ENCODE measurements at regions not wholly inside any gene's neighbourhood (a gene's known extent, or its start where the extent isn't known, plus 50 kb on each side); places are given as distances from the start of the nearest gene placed in this dataset.
A peak's percentile ranks its signal among the peaks of the same experiment; 100 is the strongest.

- DNase-seq, result peak; percentile 16 to 56 (median 24)
- Histone ChIP-seq H3K36me3 (ENCODE audit: insufficient read depth, low read length) (no peaks in the 10 kb centered on the region), H3K27ac (ENCODE audit: low read depth, low read length) (no peak overlapping the region), H3K27me3 (ENCODE audit: insufficient read depth, low read length) (no peaks in the 10 kb centered on the region), H3K4me3 (ENCODE audit: low read length in 2 of 2) (no peak overlapping the region), H3K9me3 (ENCODE audit: control insufficient read depth in 1 of 2, low read length in 2 of 2) (no peaks in the 10 kb centered on the region), H3K4me1 (ENCODE audit: insufficient read depth, low read length) (peaks cover 4% of the 10 kb centered on the region)
- ChIA-PET POLR2A (ENCODE audit: partially characterized antibody) (no interaction called here), CTCF (ENCODE audit: partially characterized antibody) (no interaction called here)
- peak overlapping the region in 3 of 8 donors; percentile 30 to 40 (median 35) for H3K4me3 Mint-ChIP-seq
- peak overlapping the region in 4 of 7 donors; percentile 2 to 57 (median 32) for H3K27ac Mint-ChIP-seq
- H3K9me3 Mint-ChIP-seq, result no peaks in the 10 kb centered on the region
- intact Hi-C loops (cut with micrococcal nuclease), result no loop called here
- H3K36me3 Mint-ChIP-seq, result no peaks in the 10 kb centered on the region
- peaks cover 3 to 11% (median 6%) of the 10 kb centered on the region in 4 donors for H3K4me1 Mint-ChIP-seq
- peaks cover 0 to 4% of the 10 kb centered on the region in 2 donors for H3K27me3 Mint-ChIP-seq
Measured at GRCh38 chr9:91131433-91131839, 230.3 kb downstream of the AUH start.

GRCh38 chr9:91132576-91133073, 229.1 kb downstream of the AUH start:
- peak overlapping the region in 1 of 7 donors; percentile 48 for H3K27ac Mint-ChIP-seq
- H3K36me3 ChIP-seq (ENCODE audit: insufficient read depth, low read length), result no peaks in the 10 kb centered on the region
- H3K4me3 Mint-ChIP-seq, result no peak overlapping the region
- no peak overlapping the region for H3K4me3 ChIP-seq (ENCODE audit: low read length in 2 of 2)
- no peaks in the 10 kb centered on the region for H3K27me3 ChIP-seq (ENCODE audit: insufficient read depth, low read length)
- intact Hi-C loops (cut with micrococcal nuclease), result no loop called here
- H3K36me3 Mint-ChIP-seq, result no peaks in the 10 kb centered on the region
- H3K27me3 Mint-ChIP-seq, result peaks cover 0 to 4% of the 10 kb centered on the region in 2 donors
- no peak overlapping the region for H3K27ac ChIP-seq (ENCODE audit: low read depth, low read length)
- H3K9me3 Mint-ChIP-seq, result no peaks in the 10 kb centered on the region
- CTCF ChIA-PET (ENCODE audit: partially characterized antibody), result no interaction called here
- H3K9me3 ChIP-seq (ENCODE audit: control insufficient read depth in 1 of 2, low read length in 2 of 2), result no peaks in the 10 kb centered on the region
- DNase-seq, result no peak
- POLR2A ChIA-PET (ENCODE audit: partially characterized antibody), result no interaction called here
- H3K4me1 ChIP-seq (ENCODE audit: insufficient read depth, low read length), result peaks cover 4% of the 10 kb centered on the region
- H3K4me1 Mint-ChIP-seq, result peaks cover 3 to 11% (median 6%) of the 10 kb centered on the region in 4 donors

- H3K27me3 ChIP-seq (ENCODE audit: insufficient read depth, low read length), result no peaks in the 10 kb centered on the region
- CTCF ChIA-PET (ENCODE audit: partially characterized antibody), result no interaction called here
- no peaks in the 10 kb centered on the region for H3K9me3 ChIP-seq (ENCODE audit: control insufficient read depth in 1 of 2, low read length in 2 of 2)
- Mint-ChIP-seq H3K36me3 (no peaks in the 10 kb centered on the region), H3K9me3 (no peaks in the 10 kb centered on the region), H3K27me3 (peaks cover 0 to 4% of the 10 kb centered on the region in 2 donors), H3K4me3 (no peak overlapping the region), H3K4me1 (peaks cover 3 to 11% (median 6%) of the 10 kb centered on the region in 4 donors), H3K27ac (no peak overlapping the region)
- POLR2A ChIA-PET (ENCODE audit: partially characterized antibody), result no interaction called here
- intact Hi-C loops (cut with micrococcal nuclease), result no loop called here
- no peak for DNase-seq
- H3K27ac ChIP-seq (ENCODE audit: low read depth, low read length), result no peak overlapping the region
- H3K36me3 ChIP-seq (ENCODE audit: insufficient read depth, low read length), result no peaks in the 10 kb centered on the region
- no peak overlapping the region for H3K4me3 ChIP-seq (ENCODE audit: low read length in 2 of 2)
- peaks cover 4% of the 10 kb centered on the region for H3K4me1 ChIP-seq (ENCODE audit: insufficient read depth, low read length)
Measured at GRCh38 chr9:91134608-91135007, 227.1 kb downstream of the AUH start.

GRCh38 chr9:91137391-91137790, 224.3 kb downstream of the AUH start:
- ChIA-PET CTCF (ENCODE audit: partially characterized antibody) (no interaction called here), POLR2A (ENCODE audit: partially characterized antibody) (no interaction called here)
- Histone ChIP-seq H3K4me3 (ENCODE audit: low read length in 2 of 2) (no peak overlapping the region), H3K9me3 (ENCODE audit: control insufficient read depth in 1 of 2, low read length in 2 of 2) (no peaks in the 10 kb centered on the region), H3K4me1 (ENCODE audit: insufficient read depth, low read length) (no peaks in the 10 kb centered on the region), H3K27me3 (ENCODE audit: insufficient read depth, low read length) (no peaks in the 10 kb centered on the region), H3K36me3 (ENCODE audit: insufficient read depth, low read length) (no peaks in the 10 kb centered on the region), H3K27ac (ENCODE audit: low read depth, low read length) (no peak overlapping the region)
- Mint-ChIP-seq H3K9me3 (peaks cover 0 to 2% (median 0%) of the 10 kb centered on the region in 8 donors), H3K4me1 (no peaks in the 10 kb centered on the region), H3K27ac (no peak overlapping the region), H3K27me3 (peaks cover 0 to 4% of the 10 kb centered on the region in 2 donors), H3K4me3 (no peak overlapping the region), H3K36me3 (peaks cover 0 to 3% of the 10 kb centered on the region in 2 donors)
- intact Hi-C loops (cut with micrococcal nuclease), result no loop called here
- DNase-seq, result no peak

- POLR2A ChIA-PET (ENCODE audit: partially characterized antibody), result no interaction called here
- CTCF ChIA-PET (ENCODE audit: partially characterized antibody), result interaction anchor here (1.0 kb wide), 1 partner anchor 285 kb away, joined by 3 read pairs; the partner anchor contains the start of gene NFIL3
- Histone ChIP-seq H3K4me1 (ENCODE audit: insufficient read depth, low read length) (no peaks in the 10 kb centered on the region), H3K4me3 (ENCODE audit: low read length in 2 of 2) (no peak overlapping the region), H3K9me3 (ENCODE audit: control insufficient read depth in 1 of 2, low read length in 2 of 2) (no peaks in the 10 kb centered on the region), H3K27ac (ENCODE audit: low read depth, low read length) (no peak overlapping the region), H3K36me3 (ENCODE audit: insufficient read depth, low read length) (no peaks in the 10 kb centered on the region), H3K27me3 (ENCODE audit: insufficient read depth, low read length) (no peaks in the 10 kb centered on the region)
- Mint-ChIP-seq H3K4me3 (no peak overlapping the region), H3K27me3 (peaks cover 0 to 4% of the 10 kb centered on the region in 2 donors), H3K27ac (peak overlapping the region in 1 of 7 donors; percentile 10), H3K4me1 (no peaks in the 10 kb centered on the region), H3K9me3 (peaks cover 0 to 2% (median 0%) of the 10 kb centered on the region in 8 donors), H3K36me3 (peaks cover 0 to 3% of the 10 kb centered on the region in 2 donors)
- DNase-seq, result no peak
- intact Hi-C loops (cut with micrococcal nuclease), result no loop called here
Measured at GRCh38 chr9:91138760-91139159, 223.0 kb downstream of the AUH start.

- no peaks in the 10 kb centered on the region for H3K27me3 Mint-ChIP-seq
- no peak for DNase-seq
- H3K27me3 ChIP-seq (ENCODE audit: insufficient read depth, low read length), result no peaks in the 10 kb centered on the region
- H3K36me3 ChIP-seq (ENCODE audit: insufficient read depth, low read length), result no peaks in the 10 kb centered on the region
- H3K27ac Mint-ChIP-seq, result no peak overlapping the region
- H3K4me1 Mint-ChIP-seq, result peaks cover 0 to 7% (median under 1%) of the 10 kb centered on the region in 4 donors
- peaks cover 0 to 4% (median 0%) of the 10 kb centered on the region in 8 donors for H3K9me3 Mint-ChIP-seq
- no peaks in the 10 kb centered on the region for H3K9me3 ChIP-seq (ENCODE audit: control insufficient read depth in 1 of 2, low read length in 2 of 2)
- intact Hi-C loops (cut with micrococcal nuclease), result no loop called here
- no peak overlapping the region for H3K4me3 Mint-ChIP-seq
- H3K4me1 ChIP-seq (ENCODE audit: insufficient read depth, low read length), result no peaks in the 10 kb centered on the region
- POLR2A ChIA-PET (ENCODE audit: partially characterized antibody), result no interaction called here
- H3K4me3 ChIP-seq (ENCODE audit: low read length in 2 of 2), result no peak overlapping the region
- CTCF ChIA-PET (ENCODE audit: partially characterized antibody), result interaction anchor here (0.7 kb wide), 1 partner anchor 267 kb away, joined by 3 read pairs; no protein-coding TSS in a partner anchor
- no peak overlapping the region for H3K27ac ChIP-seq (ENCODE audit: low read depth, low read length)
- peaks cover 0 to 3% of the 10 kb centered on the region in 2 donors for H3K36me3 Mint-ChIP-seq
Measured at GRCh38 chr9:91141407-91141965, 220.2 kb downstream of the AUH start.

- no peak for DNase-seq
- Histone ChIP-seq H3K36me3 (ENCODE audit: insufficient read depth, low read length) (no peaks in the 10 kb centered on the region), H3K27ac (ENCODE audit: low read depth, low read length) (no peak overlapping the region), H3K9me3 (ENCODE audit: control insufficient read depth in 1 of 2, low read length in 2 of 2) (no peaks in the 10 kb centered on the region), H3K27me3 (ENCODE audit: insufficient read depth, low read length) (no peaks in the 10 kb centered on the region), H3K4me1 (ENCODE audit: insufficient read depth, low read length) (no peaks in the 10 kb centered on the region), H3K4me3 (ENCODE audit: low read length in 2 of 2) (no peak overlapping the region)
- intact Hi-C loops (cut with micrococcal nuclease), result no loop called here
- peaks cover 0 to 7% (median 0%) of the 10 kb centered on the region in 8 donors for H3K9me3 Mint-ChIP-seq
- no peaks in the 10 kb centered on the region for H3K27me3 Mint-ChIP-seq
- no peak overlapping the region for H3K27ac Mint-ChIP-seq
- H3K36me3 Mint-ChIP-seq, result peaks cover 0 to 3% of the 10 kb centered on the region in 2 donors
- no peak overlapping the region for H3K4me3 Mint-ChIP-seq
- ChIA-PET CTCF (ENCODE audit: partially characterized antibody) (no interaction called here), POLR2A (ENCODE audit: partially characterized antibody) (no interaction called here)
- peaks cover 8 to 20% (median 10%) of the 10 kb centered on the region in 4 donors for H3K4me1 Mint-ChIP-seq
Measured at GRCh38 chr9:91143162-91143561, 218.6 kb downstream of the AUH start.
